ENCODE measurements at regions not wholly inside any gene's neighbourhood (a gene's known extent, or its start where the extent isn't known, plus 50 kb on each side); places are given as distances from the start of the nearest gene placed in this dataset.

GRCh38 chr12:127024791-127025190 is 1242.2 kb upstream of the TMEM132C start (continued):
- no peak for TF ChIP-seq EZH2 (IDR thresholded peaks at IDR 0.05; ENCODE audit: low read depth, unreplicated experiment)
- no peak for TF ChIP-seq ZNF114 (CRISPR knock-in tag; IDR thresholded peaks at IDR 0.05)
- no peak for TF ChIP-seq JUNB (IDR thresholded peaks at IDR 0.05; ENCODE audit: unreplicated experiment)
- TF ChIP-seq, protein P1, sequence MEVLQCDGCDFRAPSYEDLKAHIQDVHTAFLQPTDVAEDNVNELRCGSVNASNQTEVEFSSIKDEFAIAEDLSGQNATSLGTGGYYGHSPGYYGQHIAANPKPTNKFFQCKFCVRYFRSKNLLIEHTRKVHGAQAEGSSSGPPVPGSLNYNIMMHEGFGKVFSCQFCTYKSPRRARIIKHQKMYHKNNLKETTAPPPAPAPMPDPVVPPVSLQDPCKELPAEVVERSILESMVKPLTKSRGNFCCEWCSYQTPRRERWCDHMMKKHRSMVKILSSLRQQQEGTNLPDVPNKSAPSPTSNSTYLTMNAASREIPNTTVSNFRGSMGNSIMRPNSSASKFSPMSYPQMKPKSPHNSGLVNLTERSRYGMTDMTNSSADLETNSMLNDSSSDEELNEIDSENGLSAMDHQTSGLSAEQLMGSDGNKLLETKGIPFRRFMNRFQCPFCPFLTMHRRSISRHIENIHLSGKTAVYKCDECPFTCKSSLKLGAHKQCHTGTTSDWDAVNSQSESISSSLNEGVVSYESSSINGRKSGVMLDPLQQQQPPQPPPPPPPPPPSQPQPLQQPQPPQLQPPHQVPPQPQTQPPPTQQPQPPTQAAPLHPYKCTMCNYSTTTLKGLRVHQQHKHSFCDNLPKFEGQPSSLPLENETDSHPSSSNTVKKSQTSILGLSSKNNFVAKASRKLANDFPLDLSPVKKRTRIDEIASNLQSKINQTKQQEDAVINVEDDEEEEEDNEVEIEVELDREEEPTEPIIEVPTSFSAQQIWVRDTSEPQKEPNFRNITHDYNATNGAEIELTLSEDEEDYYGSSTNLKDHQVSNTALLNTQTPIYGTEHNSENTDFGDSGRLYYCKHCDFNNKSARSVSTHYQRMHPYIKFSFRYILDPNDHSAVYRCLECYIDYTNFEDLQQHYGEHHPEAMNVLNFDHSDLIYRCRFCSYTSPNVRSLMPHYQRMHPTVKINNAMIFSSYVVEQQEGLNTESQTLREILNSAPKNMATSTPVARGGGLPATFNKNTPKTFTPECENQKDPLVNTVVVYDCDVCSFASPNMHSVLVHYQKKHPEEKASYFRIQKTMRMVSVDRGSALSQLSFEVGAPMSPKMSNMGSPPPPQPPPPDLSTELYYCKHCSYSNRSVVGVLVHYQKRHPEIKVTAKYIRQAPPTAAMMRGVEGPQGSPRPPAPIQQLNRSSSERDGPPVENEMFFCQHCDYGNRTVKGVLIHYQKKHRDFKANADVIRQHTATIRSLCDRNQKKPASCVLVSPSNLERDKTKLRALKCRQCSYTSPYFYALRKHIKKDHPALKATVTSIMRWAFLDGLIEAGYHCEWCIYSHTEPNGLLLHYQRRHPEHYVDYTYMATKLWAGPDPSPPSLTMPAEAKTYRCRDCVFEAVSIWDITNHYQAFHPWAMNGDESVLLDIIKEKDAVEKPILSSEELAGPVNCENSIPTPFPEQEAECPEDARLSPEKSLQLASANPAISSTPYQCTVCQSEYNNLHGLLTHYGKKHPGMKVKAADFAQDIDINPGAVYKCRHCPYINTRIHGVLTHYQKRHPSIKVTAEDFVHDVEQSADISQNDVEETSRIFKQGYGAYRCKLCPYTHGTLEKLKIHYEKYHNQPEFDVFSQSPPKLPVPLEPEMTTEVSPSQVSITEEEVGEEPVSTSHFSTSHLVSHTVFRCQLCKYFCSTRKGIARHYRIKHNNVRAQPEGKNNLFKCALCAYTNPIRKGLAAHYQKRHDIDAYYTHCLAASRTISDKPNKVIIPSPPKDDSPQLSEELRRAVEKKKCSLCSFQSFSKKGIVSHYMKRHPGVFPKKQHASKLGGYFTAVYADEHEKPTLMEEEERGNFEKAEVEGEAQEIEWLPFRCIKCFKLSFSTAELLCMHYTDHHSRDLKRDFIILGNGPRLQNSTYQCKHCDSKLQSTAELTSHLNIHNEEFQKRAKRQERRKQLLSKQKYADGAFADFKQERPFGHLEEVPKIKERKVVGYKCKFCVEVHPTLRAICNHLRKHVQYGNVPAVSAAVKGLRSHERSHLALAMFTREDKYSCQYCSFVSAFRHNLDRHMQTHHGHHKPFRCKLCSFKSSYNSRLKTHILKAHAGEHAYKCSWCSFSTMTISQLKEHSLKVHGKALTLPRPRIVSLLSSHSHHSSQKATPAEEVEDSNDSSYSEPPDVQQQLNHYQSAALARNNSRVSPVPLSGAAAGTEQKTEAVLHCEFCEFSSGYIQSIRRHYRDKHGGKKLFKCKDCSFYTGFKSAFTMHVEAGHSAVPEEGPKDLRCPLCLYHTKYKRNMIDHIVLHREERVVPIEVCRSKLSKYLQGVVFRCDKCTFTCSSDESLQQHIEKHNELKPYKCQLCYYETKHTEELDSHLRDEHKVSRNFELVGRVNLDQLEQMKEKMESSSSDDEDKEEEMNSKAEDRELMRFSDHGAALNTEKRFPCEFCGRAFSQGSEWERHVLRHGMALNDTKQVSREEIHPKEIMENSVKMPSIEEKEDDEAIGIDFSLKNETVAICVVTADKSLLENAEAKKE (CRISPR knock-in tag; IDR thresholded peaks at IDR 0.05): no peak
- no peak for TF ChIP-seq POLR2AphosphoS5 (IDR thresholded peaks at IDR 0.05; ENCODE audit: low read depth)
- TF ChIP-seq ZNF331 (CRISPR knock-in tag; IDR thresholded peaks at IDR 0.05; ENCODE audit: low read depth): no peak

GRCh38 chr12:127025545-127025944 is 1241.4 kb upstream of the TMEM132C start:
- Mint-ChIP-seq H3K4me3 (no peak overlapping the region), H3K36me3 (ENCODE audit: low read depth) (peaks cover 43% of the 10 kb centered on the region), H3K4me1 (no peaks in the 10 kb centered on the region), H3K9me3 (peaks cover 93% of the 10 kb centered on the region), H3K27me3 (ENCODE audit: insufficient read depth, low read depth, poor library complexity) (no peaks in the 10 kb centered on the region), H3K27ac (no peak overlapping the region)
- Histone ChIP-seq H2AFZ (no peak overlapping the region), H3K27me3 (ENCODE audit: insufficient read depth) (no peaks in the 10 kb centered on the region), H3K27ac (ENCODE audit: low read depth) (no peak overlapping the region), H3F3A (replicated peaks; ENCODE audit: low read depth) (no peaks in the 10 kb centered on the region), H3K36me3 (ENCODE audit: insufficient read depth) (no peaks in the 10 kb centered on the region), H3K4me2 (no peak overlapping the region), H3K4me3 (no peak overlapping the region), H3K9me2 (ENCODE audit: insufficient read depth) (no peaks in the 10 kb centered on the region), H4K20me1 (replicated peaks; ENCODE audit: insufficient read depth) (no peaks in the 10 kb centered on the region), H3K4me1 (ENCODE audit: insufficient read depth) (no peaks in the 10 kb centered on the region), H3K79me2 (replicated peaks; ENCODE audit: insufficient read depth) (no peaks in the 10 kb centered on the region)
- DNase-seq (ENCODE audit: low spot score) (no peak), ATAC-seq (no peak)
- TF ChIP-seq REST (IDR thresholded peaks at IDR 0.05; ENCODE audit: unreplicated experiment) (no peak), ZNF331 (CRISPR knock-in tag; IDR thresholded peaks at IDR 0.05; ENCODE audit: low read depth) (no peak)
- TF ChIP-seq, protein P2, sequence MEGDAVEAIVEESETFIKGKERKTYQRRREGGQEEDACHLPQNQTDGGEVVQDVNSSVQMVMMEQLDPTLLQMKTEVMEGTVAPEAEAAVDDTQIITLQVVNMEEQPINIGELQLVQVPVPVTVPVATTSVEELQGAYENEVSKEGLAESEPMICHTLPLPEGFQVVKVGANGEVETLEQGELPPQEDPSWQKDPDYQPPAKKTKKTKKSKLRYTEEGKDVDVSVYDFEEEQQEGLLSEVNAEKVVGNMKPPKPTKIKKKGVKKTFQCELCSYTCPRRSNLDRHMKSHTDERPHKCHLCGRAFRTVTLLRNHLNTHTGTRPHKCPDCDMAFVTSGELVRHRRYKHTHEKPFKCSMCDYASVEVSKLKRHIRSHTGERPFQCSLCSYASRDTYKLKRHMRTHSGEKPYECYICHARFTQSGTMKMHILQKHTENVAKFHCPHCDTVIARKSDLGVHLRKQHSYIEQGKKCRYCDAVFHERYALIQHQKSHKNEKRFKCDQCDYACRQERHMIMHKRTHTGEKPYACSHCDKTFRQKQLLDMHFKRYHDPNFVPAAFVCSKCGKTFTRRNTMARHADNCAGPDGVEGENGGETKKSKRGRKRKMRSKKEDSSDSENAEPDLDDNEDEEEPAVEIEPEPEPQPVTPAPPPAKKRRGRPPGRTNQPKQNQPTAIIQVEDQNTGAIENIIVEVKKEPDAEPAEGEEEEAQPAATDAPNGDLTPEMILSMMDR (conservative IDR thresholded peaks at IDR 0.05; ENCODE audit: low read depth in 2 of 2): 0 out of 4 replicates have a peak, but pooled peaks of 1 of the 2 experiments have one; percentile 21
